ENCODE measurements at regions not wholly inside any gene's neighbourhood (a gene's known extent, or its start where the extent isn't known, plus 50 kb on each side); places are given as distances from the start of the nearest gene placed in this dataset.

DNA sequence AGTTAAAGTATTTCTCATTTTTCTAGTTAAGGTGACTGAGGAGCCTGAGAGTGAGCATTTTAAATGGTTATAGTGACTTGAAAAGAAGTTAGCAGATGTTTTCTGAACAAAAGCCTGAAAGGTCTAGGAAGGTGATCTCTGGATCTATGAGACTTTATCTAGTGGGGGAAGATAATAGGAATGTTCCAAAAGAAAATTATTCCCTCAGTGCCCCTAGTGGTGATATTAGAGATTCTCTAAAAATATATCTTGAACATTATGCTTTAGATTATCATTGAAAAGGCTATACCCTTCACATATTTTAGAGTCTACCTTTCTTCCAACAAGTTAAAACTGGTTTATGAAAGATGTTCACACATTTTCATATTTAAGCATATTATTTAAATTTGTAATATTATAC is 69.0 kb upstream of the SPANXN1 start:
- Histone ChIP-seq H3K27ac (ENCODE audit: low read depth in 1 of 3, low read length in 2 of 3) (no peak overlapping the region), H3K27me3 (ENCODE audit: control insufficient read depth in 3 of 3, insufficient read depth in 3 of 3, low read length in 3 of 3) (no peaks in the 10 kb centered on the region), H3K4me1 (ENCODE audit: control insufficient read depth in 3 of 3, insufficient read depth in 2 of 3, low read depth in 1 of 3, low read length in 2 of 3) (no peaks in the 10 kb centered on the region), H3K9me3 (ENCODE audit: control insufficient read depth in 2 of 2, insufficient read depth in 1 of 2, low read depth in 1 of 2, low read length in 1 of 2) (no peaks in the 10 kb centered on the region), H3K36me3 (ENCODE audit: control insufficient read depth in 3 of 3, insufficient read depth in 2 of 3, low read depth in 1 of 3, low read length in 3 of 3) (no peaks in the 10 kb centered on the region), H3K4me3 (ENCODE audit: low read depth in 1 of 3, low read length in 3 of 3) (no peak overlapping the region)
- FAIRE-seq (no peak), DNase-seq (no peak)

DNA sequence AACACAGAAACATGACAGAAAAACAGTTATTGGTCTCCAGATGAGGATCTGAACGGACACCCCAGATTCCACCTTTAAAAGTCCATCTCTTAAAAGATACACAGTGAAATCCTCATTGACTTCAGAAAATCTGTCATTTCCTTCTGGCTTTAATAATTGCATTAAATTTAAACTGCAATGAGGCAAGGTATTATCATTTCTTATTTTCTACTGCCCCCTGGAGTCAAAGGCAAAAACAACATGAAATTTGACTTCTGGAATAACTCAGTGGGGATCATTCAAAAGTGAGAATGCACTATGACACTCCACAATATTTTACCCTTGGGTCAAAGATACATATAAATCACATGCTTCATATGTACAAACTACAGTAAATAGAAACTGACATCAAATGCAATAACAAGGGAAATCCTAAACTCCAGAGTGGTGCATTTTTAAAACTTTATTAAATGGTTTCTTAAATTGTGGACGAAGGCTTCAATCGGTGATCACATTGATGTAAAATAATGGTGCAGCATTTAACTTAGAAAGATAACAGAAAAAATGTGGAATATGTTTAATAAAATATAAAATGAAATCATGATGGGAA is 56.4 kb upstream of the SPANXN1 start:
- WGBS, 3 donors: 55 to 63% (median 61%) methylated on average over 3 of the region's 3 CpGs
- FAIRE-seq: no peak
- H3K27ac ChIP-seq (ENCODE audit: low read depth in 1 of 3, low read length in 2 of 3): no peak overlapping the region
- H3K36me3 ChIP-seq (ENCODE audit: control insufficient read depth in 3 of 3, insufficient read depth in 2 of 3, low read depth in 1 of 3, low read length in 3 of 3): no peaks in the 10 kb centered on the region
- no peaks in the 10 kb centered on the region for H3K9me3 ChIP-seq (ENCODE audit: control insufficient read depth in 2 of 2, insufficient read depth in 1 of 2, low read depth in 1 of 2, low read length in 1 of 2)
- no peaks in the 10 kb centered on the region for H3K27me3 ChIP-seq (ENCODE audit: control insufficient read depth in 3 of 3, insufficient read depth in 3 of 3, low read length in 3 of 3)
- H3K4me3 ChIP-seq (ENCODE audit: low read depth in 1 of 3, low read length in 3 of 3): no peak overlapping the region
- H3K4me1 ChIP-seq (ENCODE audit: control insufficient read depth in 3 of 3, insufficient read depth in 2 of 3, low read depth in 1 of 3, low read length in 2 of 3): no peaks in the 10 kb centered on the region
- peak; percentile 0 to 3 for DNase-seq

All from small intestine (tissue), 7 donors.